Heart right ventricle (tissue), 15 donors: ENCODE measurements at regions not wholly inside any gene's neighbourhood (a gene's known extent, or its start where the extent isn't known, plus 50 kb on each side); places are given as distances from the start of the nearest gene placed in this dataset.
A peak's percentile ranks its signal among the peaks of the same experiment; 100 is the strongest.

Source experiments
- ATAC-seq, 8 donors: fragments of 200-7000 bp; cut with Tn5 transposase; one replicate each; pipeline ENCODE4 v1.9.1; 2020; ENCODE audit warnings: mild to moderate bottlenecking in 8 of 8, moderate library complexity in 8 of 8, moderate number of reproducible peaks in 1 of 8
- DNase-seq, 2 donors: peaks; one replicate each; pipeline ENCODE4 v3.0.0-alpha.2; 2020
- H3K27ac ChIP-seq, 10 donors: fragments of 200-600 bp; sonication (generic) in 2 of 10; one replicate each; pipeline versions ENCODE4 v1.5.0 to v1.8.0; 2020 to 2022; ENCODE audit warnings: mild to moderate bottlenecking in 3 of 10
- H3K27me3 ChIP-seq, 7 donors: fragments of 200-600 bp; one replicate each; pipeline ENCODE4 v1.8.0; 2021 to 2022; ENCODE audit warnings: mild to moderate bottlenecking in 2 of 7
- H3K36me3 ChIP-seq, 9 donors: fragments of 200-600 bp; sonication (generic) in 1 of 9; one replicate each; pipeline versions ENCODE4 v1.5.0 to v1.8.0; 2020 to 2022; ENCODE audit warnings: mild to moderate bottlenecking in 2 of 9
- H3K4me1 ChIP-seq, 9 donors: fragments of 200-600 bp; sonication (generic) in 1 of 9; one replicate each; pipeline versions ENCODE4 v1.5.0 to v1.8.0; 2020 to 2022; ENCODE audit warnings: mild to moderate bottlenecking in 4 of 9
- H3K4me3 ChIP-seq, 10 donors: fragments of 200-600 bp; sonication (generic) in 2 of 10; one replicate each; pipeline versions ENCODE4 v1.5.0 to v1.8.0; 2020 to 2022; ENCODE audit warnings: mild to moderate bottlenecking in 7 of 10, moderate library complexity in 2 of 10
- H3K9me3 ChIP-seq, 11 donors: fragments of 200-600 bp in 10 of 11; sonication (generic) in 2 of 11; one replicate each; pipeline versions ENCODE4 v1.5.0 to v1.8.0; 2013 to 2022; ENCODE audit warnings: mild to moderate bottlenecking in 2 of 11, control low read depth in 1 of 11, moderate library complexity in 1 of 11
- CTCF ChIP-seq, 9 donors: fragments of 200-600 bp; sonication (generic) in 2 of 9; IDR thresholded peaks; one replicate each; pipeline versions ENCODE4 v1.5.0 to v1.8.0; 2021 to 2022; ENCODE audit warnings: antibody characterized with exemption in 9 of 9, mild to moderate bottlenecking in 5 of 9, moderate library complexity in 1 of 9
- intact Hi-C, 10 donors: fragments of 100-400 bp; cut with DNase I; formaldehyde crosslinking; loops; one replicate each; pipeline versions ENCODE4 v1.11.1 to v1.14.2; 2022
- donor health status: Arrhythmogenic right ventricular cardiomyopathy.
- donor health status: ischemic (EF 13 %, LVEDD 7.1; RV severe dilation, severe dysfunction).
- donor health status: DM: no; HTN: yes; CAD: no.
- donor health status: DM: no; HTN: no; CAD: no.
- donor health status: ischemic (EF 25% LVEDD 6.9; RV normal size, moderate dysfunction).
- donor health status: ischemic (EF 25% LVEDD 5.7; RV mildly dilated, moderate dysfunction).
- donor health status: healthy.
- donor health status: DM: yes; HTN: yes; CAD: no.
- donor health status: Ischemic cardiomyopathy.
- donor health status: ischemic (EF 35%, LVEDD 5.7; RV mildly dilated, moderate dysfunction).
- donor health status: nonischemic (EF 11% LVEDD 7.7; RV severe dilation, severe dysfunction).
- donor health status: DM: yes; HTN: yes; CAD: no.
- donor health status: PGD.
- donor health status: ischemic (EF 29% LVEDD 5.4; RV normal size, mild dysfunction).
- donor health status: nonischemic (EF 23%, LVEDD 6.1; RV moderate dilation, normal function).

- TF ChIP-seq CTCF (IDR thresholded peaks at IDR 0.05), result no peak
- ATAC-seq (no peak), DNase-seq (no peak)
- Histone ChIP-seq H3K4me1 (peaks cover 0 to 12% (median 0%) of the 10 kb centered on the region in 9 donors), H3K9me3 (peaks cover 0 to 3% (median 0%) of the 10 kb centered on the region in 11 donors), H3K27me3 (peaks cover 0 to 2% (median 0%) of the 10 kb centered on the region in 7 donors), H3K36me3 (no peaks in the 10 kb centered on the region), H3K27ac (no peak overlapping the region), H3K4me3 (no peak overlapping the region)
- intact Hi-C loops, result no loop called here
Measured at GRCh38 chr1:175794586-175794985, 51.2 kb upstream of the TNR start.

GRCh38 chr1:175793617-175794016, 50.2 kb upstream of the TNR start:
- no peak for TF ChIP-seq CTCF (IDR thresholded peaks at IDR 0.05)
- DNase-seq (no peak), ATAC-seq (peak in 7 of 8 donors; percentile 59 to 91 (median 77))
- H3K4me1 ChIP-seq, result peaks cover 0 to 12% (median 0%) of the 10 kb centered on the region in 9 donors
- intact Hi-C loops, result no loop called here
- peaks cover 0 to 3% (median 0%) of the 10 kb centered on the region in 7 donors for H3K27me3 ChIP-seq
- no peak overlapping the region for H3K4me3 ChIP-seq
- no peak overlapping the region for H3K27ac ChIP-seq
- peaks cover 0 to 3% (median 0%) of the 10 kb centered on the region in 11 donors for H3K9me3 ChIP-seq
- no peaks in the 10 kb centered on the region for H3K36me3 ChIP-seq
